Mesothelial cell of epicardium (in vitro differentiated cells): ENCODE measurements at regions not wholly inside any gene's neighbourhood (a gene's known extent, or its start where the extent isn't known, plus 50 kb on each side); places are given as distances from the start of the nearest gene placed in this dataset.
A peak's percentile ranks its signal among the peaks of the same experiment; 100 is the strongest.

Experiments
- DNase-seq, 2 experiments: peaks; one replicate each; pipeline ENCODE4 v3.0.0; 2021; ENCODE audit warnings: low spot score in 2 of 2; ENCODE audit not compliant: unreplicated experiment in 2 of 2
- H3K27ac Mint-ChIP-seq: 2 replicates; pipeline ENCODE4 v1.8.0; 2021; ENCODE audit warnings: mixed read lengths
- H3K27me3 Mint-ChIP-seq: 2 replicates; pipeline ENCODE4 v1.8.0; 2021; ENCODE audit warnings: low read depth, mixed read lengths
- H3K36me3 Mint-ChIP-seq: 2 replicates; pipeline ENCODE4 v1.8.0; 2021; ENCODE audit warnings: mixed read lengths
- H3K4me1 Mint-ChIP-seq: 2 replicates; pipeline ENCODE4 v1.8.0; 2021; ENCODE audit warnings: mixed read lengths
- H3K4me3 Mint-ChIP-seq: 2 replicates; pipeline ENCODE4 v1.8.0; 2021; ENCODE audit warnings: mild to moderate bottlenecking, moderate library complexity, mixed read lengths
- H3K9me3 Mint-ChIP-seq: 2 replicates; pipeline ENCODE4 v1.8.0; 2021; ENCODE audit warnings: mixed read lengths
- CTCF ChIP-seq: fragments of 200-600 bp; sonication (generic); IDR thresholded peaks from one replicate; pipeline ENCODE4 v1.5.0; 2021; ENCODE audit warnings: antibody characterized with exemption; ENCODE audit not compliant: unreplicated experiment

GRCh38 chr9:129394886-129395279 lies 216.8 kb upstream of the IER5L start:
- H3K4me3 Mint-ChIP-seq: no peak overlapping the region
- DNase-seq: no peak
- no peak for TF ChIP-seq CTCF
- no peak overlapping the region for H3K27ac Mint-ChIP-seq
- no peaks in the 10 kb centered on the region for H3K9me3 Mint-ChIP-seq
- no peaks in the 10 kb centered on the region for H3K36me3 Mint-ChIP-seq
- H3K4me1 Mint-ChIP-seq: peaks cover 28% of the 10 kb centered on the region
- H3K27me3 Mint-ChIP-seq: no peaks in the 10 kb centered on the region

GRCh38 chr9:129394061-129394885 lies 216.2 kb upstream of the IER5L start:
- Mint-ChIP-seq H3K27ac (no peak overlapping the region), H3K4me3 (no peak overlapping the region), H3K4me1 (peaks cover 23% of the 10 kb centered on the region), H3K36me3 (no peaks in the 10 kb centered on the region), H3K9me3 (no peaks in the 10 kb centered on the region), H3K27me3 (no peaks in the 10 kb centered on the region)
- no peak for DNase-seq
- no peak for TF ChIP-seq CTCF

GRCh38 chr9:129393064-129393463 lies 215.0 kb upstream of the IER5L start:
- Mint-ChIP-seq H3K36me3 (no peaks in the 10 kb centered on the region), H3K9me3 (no peaks in the 10 kb centered on the region), H3K4me1 (peaks cover 14% of the 10 kb centered on the region), H3K27ac (no peak overlapping the region), H3K27me3 (no peaks in the 10 kb centered on the region), H3K4me3 (no peak overlapping the region)
- no peak for TF ChIP-seq CTCF
- DNase-seq: no peak

GRCh38 chr9:129392093-129392541 lies 214.1 kb upstream of the IER5L start:
- TF ChIP-seq CTCF: no peak

GRCh38 chr9:129391221-129391661 lies 213.2 kb upstream of the IER5L start:
- Mint-ChIP-seq H3K4me3 (no peak overlapping the region), H3K9me3 (no peaks in the 10 kb centered on the region), H3K4me1 (peaks cover 10% of the 10 kb centered on the region), H3K36me3 (no peaks in the 10 kb centered on the region), H3K27me3 (no peaks in the 10 kb centered on the region), H3K27ac (peak overlapping the region; percentile 18)
- DNase-seq: no peak
- TF ChIP-seq CTCF: no peak

More at GRCh38 chr9:129392093-129392541, 214.1 kb upstream of the IER5L start:
- Mint-ChIP-seq H3K4me3 (no peak overlapping the region), H3K27me3 (no peaks in the 10 kb centered on the region), H3K27ac (no peak overlapping the region), H3K4me1 (peaks cover 10% of the 10 kb centered on the region), H3K36me3 (no peaks in the 10 kb centered on the region), H3K9me3 (no peaks in the 10 kb centered on the region)
- DNase-seq: no peak
